ENCODE measurements at regions not wholly inside any gene's neighbourhood (a gene's known extent, or its start where the extent isn't known, plus 50 kb on each side); places are given as distances from the start of the nearest gene placed in this dataset.
"Not testable (repeated sequence)": the region's sequence is repeated elsewhere in the genome, so short reads cannot be mapped to it uniquely, and the experiment has no call there.

GRCh38 chr2:87423796-87424762 lies 323.8 kb upstream of the PLGLB2 start:
- H3K36me3 Mint-ChIP-seq (ENCODE audit: low read depth); H3K27me3 Mint-ChIP-seq (ENCODE audit: low read depth); DNase-seq (ENCODE audit: low spot score); H3K4me3 Mint-ChIP-seq (ENCODE audit: low read depth); H3K9me3 Mint-ChIP-seq; H3K4me1 Mint-ChIP-seq (ENCODE audit: low read depth); H3K27ac Mint-ChIP-seq; intact Hi-C loops (cut with micrococcal nuclease): not testable (repeated sequence)

GRCh38 chr2:87424763-87425154 lies 323.1 kb upstream of the PLGLB2 start:
- H3K4me1 Mint-ChIP-seq (ENCODE audit: low read depth); H3K4me3 Mint-ChIP-seq (ENCODE audit: low read depth); H3K27ac Mint-ChIP-seq; intact Hi-C loops (cut with micrococcal nuclease); H3K36me3 Mint-ChIP-seq (ENCODE audit: low read depth); DNase-seq (ENCODE audit: low spot score); H3K9me3 Mint-ChIP-seq; H3K27me3 Mint-ChIP-seq (ENCODE audit: low read depth): not testable (repeated sequence)

GRCh38 chr2:87425191-87425590 lies 322.7 kb upstream of the PLGLB2 start:
- DNase-seq (ENCODE audit: low spot score); H3K27ac Mint-ChIP-seq; H3K9me3 Mint-ChIP-seq; H3K4me1 Mint-ChIP-seq (ENCODE audit: low read depth); H3K4me3 Mint-ChIP-seq (ENCODE audit: low read depth); H3K36me3 Mint-ChIP-seq (ENCODE audit: low read depth); intact Hi-C loops (cut with micrococcal nuclease); H3K27me3 Mint-ChIP-seq (ENCODE audit: low read depth): not testable (repeated sequence)

GRCh38 chr2:87425717-87426116 lies 322.2 kb upstream of the PLGLB2 start:
- H3K9me3 Mint-ChIP-seq; H3K4me3 Mint-ChIP-seq (ENCODE audit: low read depth); intact Hi-C loops (cut with micrococcal nuclease); DNase-seq (ENCODE audit: low spot score); H3K36me3 Mint-ChIP-seq (ENCODE audit: low read depth); H3K27me3 Mint-ChIP-seq (ENCODE audit: low read depth); H3K27ac Mint-ChIP-seq; H3K4me1 Mint-ChIP-seq (ENCODE audit: low read depth): not testable (repeated sequence)

GRCh38 chr2:87428452-87429130 lies 319.3 kb upstream of the PLGLB2 start:
- DNase-seq (ENCODE audit: low spot score); H3K9me3 Mint-ChIP-seq; H3K27ac Mint-ChIP-seq; H3K4me1 Mint-ChIP-seq (ENCODE audit: low read depth); intact Hi-C loops (cut with micrococcal nuclease); H3K27me3 Mint-ChIP-seq (ENCODE audit: low read depth); H3K4me3 Mint-ChIP-seq (ENCODE audit: low read depth); H3K36me3 Mint-ChIP-seq (ENCODE audit: low read depth): not testable (repeated sequence)

- H3K4me3 Mint-ChIP-seq (ENCODE audit: low read depth); H3K27me3 Mint-ChIP-seq (ENCODE audit: low read depth); H3K9me3 Mint-ChIP-seq; H3K27ac Mint-ChIP-seq; intact Hi-C loops (cut with micrococcal nuclease); DNase-seq (ENCODE audit: low spot score); H3K36me3 Mint-ChIP-seq (ENCODE audit: low read depth); H3K4me1 Mint-ChIP-seq (ENCODE audit: low read depth): not testable (repeated sequence)
Observed at GRCh38 chr2:87429206-87429930, 318.5 kb upstream of the PLGLB2 start.

- H3K36me3 Mint-ChIP-seq (ENCODE audit: low read depth); H3K9me3 Mint-ChIP-seq; DNase-seq (ENCODE audit: low spot score); H3K4me3 Mint-ChIP-seq (ENCODE audit: low read depth); H3K4me1 Mint-ChIP-seq (ENCODE audit: low read depth); H3K27ac Mint-ChIP-seq; H3K27me3 Mint-ChIP-seq (ENCODE audit: low read depth); intact Hi-C loops (cut with micrococcal nuclease): not testable (repeated sequence)
Observed at GRCh38 chr2:87429931-87430275, 318.0 kb upstream of the PLGLB2 start.

- H3K27me3 Mint-ChIP-seq (ENCODE audit: low read depth); intact Hi-C loops (cut with micrococcal nuclease); DNase-seq (ENCODE audit: low spot score); H3K4me3 Mint-ChIP-seq (ENCODE audit: low read depth); H3K4me1 Mint-ChIP-seq (ENCODE audit: low read depth); H3K9me3 Mint-ChIP-seq; H3K36me3 Mint-ChIP-seq (ENCODE audit: low read depth); H3K27ac Mint-ChIP-seq: not testable (repeated sequence)
Observed at GRCh38 chr2:87431051-87431450, 316.8 kb upstream of the PLGLB2 start.

GRCh38 chr2:87432711-87433453 lies 315.0 kb upstream of the PLGLB2 start:
- not testable (repeated sequence) for H3K4me1 Mint-ChIP-seq (ENCODE audit: low read depth); H3K27ac Mint-ChIP-seq

GRCh38 chr2:87436007-87436406 lies 311.9 kb upstream of the PLGLB2 start:
- H3K27me3 Mint-ChIP-seq (ENCODE audit: low read depth); DNase-seq (ENCODE audit: low spot score); H3K9me3 Mint-ChIP-seq; intact Hi-C loops (cut with micrococcal nuclease); H3K4me3 Mint-ChIP-seq (ENCODE audit: low read depth); H3K36me3 Mint-ChIP-seq (ENCODE audit: low read depth); H3K4me1 Mint-ChIP-seq (ENCODE audit: low read depth); H3K27ac Mint-ChIP-seq: not testable (repeated sequence)

More at GRCh38 chr2:87432711-87433453, 315.0 kb upstream of the PLGLB2 start:
- H3K36me3 Mint-ChIP-seq (ENCODE audit: low read depth); H3K9me3 Mint-ChIP-seq; H3K4me3 Mint-ChIP-seq (ENCODE audit: low read depth); H3K27me3 Mint-ChIP-seq (ENCODE audit: low read depth); DNase-seq (ENCODE audit: low spot score); intact Hi-C loops (cut with micrococcal nuclease): not testable (repeated sequence)

- peaks cover 21% of the 10 kb centered on the region for H3K4me1 Mint-ChIP-seq (ENCODE audit: low read depth)
- H3K4me3 Mint-ChIP-seq (ENCODE audit: low read depth); H3K27ac Mint-ChIP-seq; H3K36me3 Mint-ChIP-seq (ENCODE audit: low read depth); H3K27me3 Mint-ChIP-seq (ENCODE audit: low read depth); intact Hi-C loops (cut with micrococcal nuclease); DNase-seq (ENCODE audit: low spot score); H3K9me3 Mint-ChIP-seq: not testable (repeated sequence)
Observed at GRCh38 chr2:87437701-87438260, 310.1 kb upstream of the PLGLB2 start.

GRCh38 chr2:87438780-87439454 lies 309.0 kb upstream of the PLGLB2 start:
- peaks cover 24% of the 10 kb centered on the region for H3K4me1 Mint-ChIP-seq (ENCODE audit: low read depth)
- H3K27ac Mint-ChIP-seq; H3K4me3 Mint-ChIP-seq (ENCODE audit: low read depth); DNase-seq (ENCODE audit: low spot score); H3K27me3 Mint-ChIP-seq (ENCODE audit: low read depth); intact Hi-C loops (cut with micrococcal nuclease); H3K36me3 Mint-ChIP-seq (ENCODE audit: low read depth); H3K9me3 Mint-ChIP-seq: not testable (repeated sequence)

Data from activated T-helper 2 cell treated with anti-CD3 and anti-CD28 coated beads, Interferon-gamma antibody, Interleukin-2, Interleukin-4, amounts not matched to agents 10 μg/mL and 5 μg/mL and 100 μg/mL, durations not matched to agents 14 hours and 24 hours and 36 hours (primary cell).